SJCRH30 (cell line): ENCODE measurements at regions not wholly inside any gene's neighbourhood (a gene's known extent, or its start where the extent isn't known, plus 50 kb on each side); places are given as distances from the start of the nearest gene placed in this dataset.

Experiments used
- DNase-seq, 2 experiments: peaks; one replicate each; pipeline ENCODE4 v3.0.0-alpha.2; 2015 to 2020
- H3K27ac ChIP-seq: fragments of 250-450 bp; sonication (Bioruptor Pico); 2 replicates; pipeline ENCODE4 v1.5.1; 2020; ENCODE audit warnings: mild to moderate bottlenecking, moderate library complexity
- H3K27me3 ChIP-seq: fragments of 250-450 bp; sonication (Bioruptor Pico); 2 replicates; pipeline ENCODE4 v1.5.1; 2020; ENCODE audit warnings: mild to moderate bottlenecking, moderate library complexity
- H3K36me3 ChIP-seq: fragments of 250-450 bp; sonication (Bioruptor Pico); 2 replicates; pipeline ENCODE4 v1.5.1; 2020; ENCODE audit warnings: mild to moderate bottlenecking, moderate library complexity
- H3K4me1 ChIP-seq: fragments of 250-450 bp; sonication (Bioruptor Pico); 2 replicates; pipeline ENCODE4 v1.5.1; 2020; ENCODE audit warnings: mild to moderate bottlenecking, moderate library complexity
- H3K4me3 ChIP-seq: fragments of 250-450 bp; sonication (Bioruptor Pico); 2 replicates; pipeline ENCODE4 v1.5.1; 2020; ENCODE audit warnings: mild to moderate bottlenecking, moderate library complexity
- H3K9me3 ChIP-seq: fragments of 250-450 bp; sonication (Bioruptor Pico); replicated peaks from 2 replicates; pipeline ENCODE4 v1.5.1; 2020; ENCODE audit warnings: mild to moderate bottlenecking, moderate library complexity

- DNase-seq: peak; percentile 39 to 60
- no peak overlapping the region for H3K27ac ChIP-seq
Measured at GRCh38 chr3:56976651-56977560, 83.6 kb upstream of the SPATA12 start.

GRCh38 chr3:56975567-56975966 lies 84.9 kb upstream of the SPATA12 start:
- Histone ChIP-seq H3K4me3 (no peak overlapping the region), H3K27ac (no peak overlapping the region), H3K9me3 (no peaks in the 10 kb centered on the region), H3K36me3 (peaks cover 3% of the 10 kb centered on the region; the same call in 1 of the 2 replicates), H3K4me1 (0 out of 2 replicates have a peak, but pooled peaks cover 4% of the 10 kb centered on the region), H3K27me3 (no peaks in the 10 kb centered on the region)
- DNase-seq: no peak

More at GRCh38 chr3:56976651-56977560, 83.6 kb upstream of the SPATA12 start:
- H3K4me3 ChIP-seq: no peak overlapping the region
- H3K27me3 ChIP-seq: no peaks in the 10 kb centered on the region
- H3K4me1 ChIP-seq: peaks cover 12% of the 10 kb centered on the region; the same call in 1 of the 2 replicates
- H3K36me3 ChIP-seq: peaks cover 3% of the 10 kb centered on the region; the same call in 1 of the 2 replicates
- H3K9me3 ChIP-seq: no peaks in the 10 kb centered on the region

- Histone ChIP-seq H3K9me3 (no peaks in the 10 kb centered on the region), H3K4me1 (0 out of 2 replicates have a peak, but pooled peaks cover 4% of the 10 kb centered on the region), H3K27ac (no peak overlapping the region), H3K27me3 (no peaks in the 10 kb centered on the region), H3K36me3 (peaks cover 3% of the 10 kb centered on the region; the same call in 1 of the 2 replicates), H3K4me3 (no peak overlapping the region)
- no peak for DNase-seq
Measured at GRCh38 chr3:56974247-56974930, 86.1 kb upstream of the SPATA12 start.

GRCh38 chr3:56971816-56972215 lies 88.6 kb upstream of the SPATA12 start:
- H3K27ac ChIP-seq: no peak overlapping the region
- no peak overlapping the region for H3K4me3 ChIP-seq
- H3K4me1 ChIP-seq: 0 out of 2 replicates have a peak, but pooled peaks cover under 1% of the 10 kb centered on the region
- H3K9me3 ChIP-seq: no peaks in the 10 kb centered on the region
- DNase-seq: no peak
- peaks cover 3% of the 10 kb centered on the region; the same call in 1 of the 2 replicates for H3K36me3 ChIP-seq
- no peaks in the 10 kb centered on the region for H3K27me3 ChIP-seq

- Histone ChIP-seq H3K4me1 (no peaks in the 10 kb centered on the region), H3K27ac (no peak overlapping the region), H3K27me3 (no peaks in the 10 kb centered on the region), H3K4me3 (no peak overlapping the region), H3K36me3 (peaks cover 3% of the 10 kb centered on the region; the same call in 1 of the 2 replicates), H3K9me3 (no peaks in the 10 kb centered on the region)
- DNase-seq: no peak
Measured at GRCh38 chr3:56971261-56971660, 89.2 kb upstream of the SPATA12 start.

- DNase-seq: no peak
- H3K4me3 ChIP-seq: no peak overlapping the region
- peaks cover 3% of the 10 kb centered on the region; the same call in 1 of the 2 replicates for H3K36me3 ChIP-seq
- no peaks in the 10 kb centered on the region for H3K4me1 ChIP-seq
- H3K27ac ChIP-seq: no peak overlapping the region
- H3K27me3 ChIP-seq: no peaks in the 10 kb centered on the region
- no peaks in the 10 kb centered on the region for H3K9me3 ChIP-seq
Measured at GRCh38 chr3:56970461-56970879, 90.0 kb upstream of the SPATA12 start.

GRCh38 chr3:56969851-56970250 lies 90.6 kb upstream of the SPATA12 start:
- Histone ChIP-seq H3K36me3 (no peaks in the 10 kb centered on the region), H3K9me3 (no peaks in the 10 kb centered on the region), H3K27ac (no peak overlapping the region), H3K27me3 (no peaks in the 10 kb centered on the region), H3K4me1 (no peaks in the 10 kb centered on the region), H3K4me3 (no peak overlapping the region)
- DNase-seq: no peak

- Histone ChIP-seq H3K4me1 (no peaks in the 10 kb centered on the region), H3K27ac (no peak overlapping the region)
Measured at GRCh38 chr3:56966509-56966908, 94.0 kb upstream of the SPATA12 start.

GRCh38 chr3:56966104-56966503 lies 94.4 kb upstream of the SPATA12 start:
- Histone ChIP-seq H3K9me3 (no peaks in the 10 kb centered on the region), H3K4me3 (no peak overlapping the region), H3K4me1 (no peaks in the 10 kb centered on the region), H3K36me3 (no peaks in the 10 kb centered on the region), H3K27me3 (no peaks in the 10 kb centered on the region), H3K27ac (no peak overlapping the region)
- DNase-seq: no peak

More at GRCh38 chr3:56966509-56966908, 94.0 kb upstream of the SPATA12 start:
- DNase-seq: no peak
- H3K36me3 ChIP-seq: no peaks in the 10 kb centered on the region
- H3K9me3 ChIP-seq: no peaks in the 10 kb centered on the region
- no peaks in the 10 kb centered on the region for H3K27me3 ChIP-seq
- H3K4me3 ChIP-seq: no peak overlapping the region

GRCh38 chr3:56962922-56963321 lies 97.5 kb upstream of the SPATA12 start:
- no peak for DNase-seq
- no peak overlapping the region for H3K27ac ChIP-seq

GRCh38 chr3:56962206-56962605 lies 98.3 kb upstream of the SPATA12 start:
- Histone ChIP-seq H3K4me1 (no peaks in the 10 kb centered on the region), H3K4me3 (no peak overlapping the region), H3K36me3 (no peaks in the 10 kb centered on the region; the same call in 1 of the 2 replicates), H3K9me3 (no peaks in the 10 kb centered on the region), H3K27ac (no peak overlapping the region), H3K27me3 (no peaks in the 10 kb centered on the region)
- DNase-seq: no peak

More at GRCh38 chr3:56962922-56963321, 97.5 kb upstream of the SPATA12 start:
- Histone ChIP-seq H3K4me1 (no peaks in the 10 kb centered on the region), H3K27me3 (no peaks in the 10 kb centered on the region), H3K36me3 (no peaks in the 10 kb centered on the region), H3K4me3 (no peak overlapping the region), H3K9me3 (no peaks in the 10 kb centered on the region)

- Histone ChIP-seq H3K36me3 (no peaks in the 10 kb centered on the region; the same call in none of the 2 replicates), H3K9me3 (no peaks in the 10 kb centered on the region), H3K4me3 (no peak overlapping the region), H3K4me1 (no peaks in the 10 kb centered on the region), H3K27ac (no peak overlapping the region), H3K27me3 (no peaks in the 10 kb centered on the region)
- no peak for DNase-seq
Measured at GRCh38 chr3:56960234-56960917, 100.1 kb upstream of the SPATA12 start.

- no peaks in the 10 kb centered on the region for H3K27me3 ChIP-seq
- H3K9me3 ChIP-seq: no peaks in the 10 kb centered on the region
- DNase-seq: no peak
- H3K36me3 ChIP-seq: no peaks in the 10 kb centered on the region; the same call in none of the 2 replicates
- H3K27ac ChIP-seq: no peak overlapping the region
- no peak overlapping the region for H3K4me3 ChIP-seq
- H3K4me1 ChIP-seq: no peaks in the 10 kb centered on the region
Measured at GRCh38 chr3:56958879-56959278, 101.6 kb upstream of the SPATA12 start.

GRCh38 chr3:56957522-56957921 lies 102.9 kb upstream of the SPATA12 start:
- no peak for DNase-seq
- H3K27me3 ChIP-seq: no peaks in the 10 kb centered on the region
- no peaks in the 10 kb centered on the region for H3K4me1 ChIP-seq
- peaks cover 3% of the 10 kb centered on the region for H3K36me3 ChIP-seq
- no peak overlapping the region for H3K4me3 ChIP-seq
- no peaks in the 10 kb centered on the region for H3K9me3 ChIP-seq
- no peak overlapping the region for H3K27ac ChIP-seq
